ENCODE measurements at regions not wholly inside any gene's neighbourhood (a gene's known extent, or its start where the extent isn't known, plus 50 kb on each side); places are given as distances from the start of the nearest gene placed in this dataset.

DNA sequence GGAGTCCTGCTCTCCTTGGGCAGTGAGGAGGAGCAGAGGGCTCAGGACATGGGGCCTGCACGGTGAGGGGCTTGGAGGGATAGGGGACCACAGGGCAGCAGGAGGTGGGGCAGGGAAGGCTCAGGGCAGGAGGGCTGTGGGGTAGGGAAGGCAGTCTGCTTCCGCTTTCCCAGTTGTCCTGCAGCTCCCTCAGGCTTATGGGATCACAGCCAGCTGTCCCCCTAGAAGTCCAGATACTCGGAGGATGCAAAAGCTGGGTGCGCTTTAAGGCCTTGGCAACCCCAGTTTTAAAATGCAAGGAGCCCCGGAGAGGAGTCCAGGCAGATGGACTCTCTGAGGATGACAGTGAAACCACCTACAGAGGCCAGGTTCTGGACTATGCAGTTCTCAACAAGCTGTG is 299.1 kb upstream of the FOXF1 start:
- Histone ChIP-seq H2AFZ (ENCODE audit: low read length, unreplicated experiment) (no peak overlapping the region), H3K79me2 (ENCODE audit: control insufficient read depth, insufficient read depth, low read length, unreplicated experiment) (no peaks in the 10 kb centered on the region), H3K4me3 (ENCODE audit: low read depth, low read length) (no peak overlapping the region), H3K27me3 (ENCODE audit: insufficient read depth, low read length) (no peaks in the 10 kb centered on the region), H3K27ac (ENCODE audit: low read depth, low read length) (no peak overlapping the region), H3K4me1 (ENCODE audit: control insufficient read depth, insufficient read depth, low read length, unreplicated experiment) (no peaks in the 10 kb centered on the region), H3K36me3 (ENCODE audit: insufficient read depth, low read length) (no peaks in the 10 kb centered on the region)

DNA sequence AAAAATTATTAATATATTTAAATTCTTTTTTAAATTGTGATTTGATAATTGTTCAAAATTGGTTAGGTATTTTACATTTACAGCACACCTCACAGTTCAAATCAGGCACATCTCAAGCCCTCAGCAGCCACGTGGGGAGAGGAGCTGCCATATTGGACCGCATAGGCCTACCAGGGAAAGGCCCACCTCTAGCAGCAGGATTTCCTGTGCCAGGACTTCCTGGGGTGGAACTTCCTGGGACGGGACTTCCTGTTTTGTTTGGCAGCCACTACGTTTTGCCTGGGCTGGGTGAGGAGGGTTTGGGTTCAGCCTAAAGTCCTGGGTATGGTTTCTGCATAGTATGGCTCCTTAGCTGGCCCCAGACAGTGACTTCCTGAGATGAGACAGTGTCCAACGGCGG is 298.5 kb upstream of the FOXF1 start:
- Histone ChIP-seq H2AFZ (ENCODE audit: low read length, unreplicated experiment) (no peak overlapping the region), H3K36me3 (ENCODE audit: insufficient read depth, low read length) (no peaks in the 10 kb centered on the region), H3K27ac (ENCODE audit: low read depth, low read length) (no peak overlapping the region), H3K79me2 (ENCODE audit: control insufficient read depth, insufficient read depth, low read length, unreplicated experiment) (no peaks in the 10 kb centered on the region), H3K4me3 (ENCODE audit: low read depth, low read length) (no peak overlapping the region), H3K4me1 (ENCODE audit: control insufficient read depth, insufficient read depth, low read length, unreplicated experiment) (no peaks in the 10 kb centered on the region), H3K27me3 (ENCODE audit: insufficient read depth, low read length) (no peaks in the 10 kb centered on the region)

DNA sequence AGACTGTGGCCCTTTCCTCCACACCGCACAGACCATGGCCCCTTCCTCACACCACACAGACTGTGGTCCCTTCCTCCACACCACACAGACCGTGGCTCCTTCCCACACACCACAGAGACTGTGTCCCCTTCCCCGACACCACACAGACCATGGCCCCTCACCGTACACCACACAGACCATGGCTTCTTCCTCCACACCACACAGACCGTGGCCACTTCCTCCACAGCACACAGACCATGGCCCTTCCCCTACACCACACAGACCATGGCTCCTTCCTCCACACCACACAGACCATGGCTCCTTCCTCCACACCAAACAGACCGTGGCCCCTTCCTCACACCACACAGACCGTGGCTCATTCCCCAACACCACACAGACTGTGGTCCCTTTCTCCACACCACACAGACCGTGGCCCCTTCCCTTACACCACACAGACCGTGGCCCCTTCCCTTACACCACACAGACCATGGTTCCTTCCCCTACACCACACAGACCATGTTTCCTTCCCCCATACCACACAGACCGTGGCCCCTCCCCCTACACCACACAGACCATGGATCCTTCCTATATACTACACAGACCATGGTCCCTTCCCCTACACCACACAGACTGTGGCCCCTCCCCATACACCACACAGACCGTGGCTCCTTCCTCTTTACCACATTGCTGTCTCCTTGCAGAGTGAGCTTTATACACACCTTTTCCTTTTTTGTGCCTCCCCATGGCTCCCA is 297.5 kb upstream of the FOXF1 start:
- H3K27me3 ChIP-seq (ENCODE audit: insufficient read depth, low read length): no peaks in the 10 kb centered on the region
- H3K27ac ChIP-seq (ENCODE audit: low read depth, low read length): no peak overlapping the region
- H2AFZ ChIP-seq (ENCODE audit: low read length, unreplicated experiment): no peak overlapping the region
- no peak overlapping the region for H3K4me3 ChIP-seq (ENCODE audit: low read depth, low read length)
- no peaks in the 10 kb centered on the region for H3K4me1 ChIP-seq (ENCODE audit: control insufficient read depth, insufficient read depth, low read length, unreplicated experiment)
- H3K79me2 ChIP-seq (ENCODE audit: control insufficient read depth, insufficient read depth, low read length, unreplicated experiment): no peaks in the 10 kb centered on the region
- H3K36me3 ChIP-seq (ENCODE audit: insufficient read depth, low read length): no peaks in the 10 kb centered on the region

DNA sequence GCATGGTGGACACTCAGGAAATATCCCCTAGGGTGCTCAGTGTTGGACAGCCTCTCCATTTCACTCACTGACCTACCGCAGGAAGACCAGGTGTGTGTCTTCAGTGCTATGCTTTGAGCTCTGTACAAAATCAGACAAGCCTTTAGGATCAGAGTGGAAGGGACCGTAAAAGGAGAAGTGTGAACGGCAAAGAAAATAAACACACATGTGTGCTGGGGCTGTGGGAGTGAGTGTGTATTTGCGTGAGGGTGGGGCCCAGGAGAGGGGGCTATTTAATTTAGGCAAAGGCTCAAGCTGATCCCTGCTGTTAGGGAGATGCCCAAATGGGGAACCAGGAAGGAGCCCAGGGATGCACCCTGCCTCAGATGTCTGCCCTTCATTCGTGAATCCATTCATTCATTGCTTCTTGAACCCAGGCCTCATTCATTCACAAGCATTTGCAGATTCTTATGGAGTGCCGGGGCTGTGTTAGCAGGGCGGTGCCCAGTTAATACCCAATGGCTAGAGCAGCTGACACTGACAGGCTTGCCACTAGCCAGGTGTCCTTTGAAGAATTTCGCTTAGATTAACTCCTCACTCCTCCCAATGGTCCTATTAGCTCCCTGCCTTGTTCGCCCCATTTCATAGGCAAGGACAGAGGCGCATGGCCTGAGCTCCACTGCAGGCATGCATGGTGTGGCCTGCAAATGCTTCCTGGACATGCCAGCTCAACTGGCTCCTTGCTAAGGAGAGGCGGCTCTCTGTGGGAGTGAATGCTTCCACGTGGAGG is 296.7 kb upstream of the FOXF1 start:
- Histone ChIP-seq H3K27me3 (ENCODE audit: insufficient read depth, low read length) (no peaks in the 10 kb centered on the region), H3K4me3 (ENCODE audit: low read depth, low read length) (no peak overlapping the region), H3K4me1 (ENCODE audit: control insufficient read depth, insufficient read depth, low read length, unreplicated experiment) (no peaks in the 10 kb centered on the region), H3K79me2 (ENCODE audit: control insufficient read depth, insufficient read depth, low read length, unreplicated experiment) (no peaks in the 10 kb centered on the region), H3K27ac (ENCODE audit: low read depth, low read length) (no peak overlapping the region), H2AFZ (ENCODE audit: low read length, unreplicated experiment) (no peak overlapping the region), H3K36me3 (ENCODE audit: insufficient read depth, low read length) (no peaks in the 10 kb centered on the region)

DNA sequence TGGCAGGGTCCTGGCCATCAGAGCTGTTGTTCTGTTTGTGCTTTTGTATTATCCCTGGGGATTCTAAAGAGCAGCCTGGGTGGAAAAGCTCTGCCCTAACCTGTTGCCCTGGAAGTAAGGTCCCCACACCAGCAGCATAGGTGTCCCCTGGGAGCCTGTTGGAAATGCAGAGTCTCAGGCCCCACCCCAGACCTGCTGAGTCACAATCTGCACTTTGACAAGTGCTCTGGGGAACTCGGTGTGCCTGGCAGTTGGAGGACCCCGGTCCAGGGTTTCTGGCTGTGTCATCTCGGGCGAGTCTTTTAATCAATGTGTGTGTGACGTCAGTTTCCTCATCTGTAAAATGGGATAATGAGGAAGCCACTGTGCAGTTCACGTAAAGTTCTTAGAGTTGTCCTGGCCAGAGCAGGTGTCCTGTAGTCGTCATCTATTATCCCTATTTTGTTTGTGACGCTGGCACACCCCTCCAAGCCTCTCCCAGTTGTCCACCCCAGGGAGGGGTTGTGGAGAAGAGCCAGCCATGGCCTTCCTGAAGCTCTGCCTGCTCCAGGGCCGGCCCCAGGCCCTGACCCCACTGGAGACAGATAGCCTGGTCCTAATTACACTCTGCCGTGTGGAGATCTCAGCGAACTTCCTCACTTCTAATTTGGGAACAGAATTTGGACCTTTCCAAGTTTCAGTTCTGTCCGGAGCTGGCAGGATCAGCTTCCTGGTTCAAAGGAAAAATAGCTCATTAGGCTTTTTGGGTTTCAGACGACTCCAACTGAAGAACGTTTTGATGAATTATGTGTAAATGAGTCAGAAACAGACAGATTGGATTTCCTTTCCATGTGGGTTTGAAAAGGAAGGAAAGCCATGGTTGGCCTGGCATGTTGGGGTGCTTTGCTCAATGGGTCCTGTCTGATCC is 295.7 kb upstream of the FOXF1 start:
- Histone ChIP-seq H3K4me1 (ENCODE audit: control insufficient read depth, insufficient read depth, low read length, unreplicated experiment) (no peaks in the 10 kb centered on the region), H3K79me2 (ENCODE audit: control insufficient read depth, insufficient read depth, low read length, unreplicated experiment) (no peaks in the 10 kb centered on the region), H3K36me3 (ENCODE audit: insufficient read depth, low read length) (no peaks in the 10 kb centered on the region), H3K27ac (ENCODE audit: low read depth, low read length) (no peak overlapping the region), H3K4me3 (ENCODE audit: low read depth, low read length) (no peak overlapping the region), H3K27me3 (ENCODE audit: insufficient read depth, low read length) (no peaks in the 10 kb centered on the region), H2AFZ (ENCODE audit: low read length, unreplicated experiment) (no peak overlapping the region)

DNA sequence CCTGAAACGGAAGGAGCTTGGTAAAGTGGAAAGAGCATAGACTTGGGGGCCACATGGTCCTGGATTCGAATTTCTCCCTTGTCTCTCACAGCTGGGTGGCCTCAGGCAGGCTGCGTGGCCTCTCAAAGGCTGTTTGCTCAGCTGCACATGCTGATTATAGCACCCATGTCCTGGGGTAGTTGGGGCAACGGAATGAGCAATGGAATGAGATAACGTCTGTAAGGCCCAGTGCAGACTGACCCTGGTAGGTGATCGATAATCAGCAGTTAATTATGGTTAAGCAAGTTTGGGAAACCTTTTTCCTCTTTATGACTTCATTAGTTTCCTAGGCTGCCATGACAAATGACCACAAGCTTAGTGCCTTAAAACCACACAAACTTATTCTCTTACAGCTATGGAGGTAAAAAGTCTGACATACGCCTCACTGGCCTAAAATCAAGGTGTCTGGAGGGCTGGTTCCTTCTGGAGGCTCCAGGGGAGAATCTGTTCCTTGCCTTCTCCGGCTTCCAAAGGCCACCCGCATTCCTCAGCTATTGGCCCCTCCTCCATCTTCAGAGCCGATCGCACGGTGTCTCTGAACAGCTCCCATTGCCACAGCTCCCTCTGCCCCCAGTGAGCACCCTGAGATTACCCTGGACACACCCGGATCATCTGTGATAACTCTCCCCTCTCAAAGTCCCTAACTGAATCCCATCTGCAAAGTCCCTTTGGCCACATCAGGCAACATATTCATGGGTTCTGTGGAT is 294.9 kb upstream of the FOXF1 start:
- no peak overlapping the region for H2AFZ ChIP-seq (ENCODE audit: low read length, unreplicated experiment)
- H3K4me1 ChIP-seq (ENCODE audit: control insufficient read depth, insufficient read depth, low read length, unreplicated experiment): no peaks in the 10 kb centered on the region
- H3K27me3 ChIP-seq (ENCODE audit: insufficient read depth, low read length): no peaks in the 10 kb centered on the region
- H3K79me2 ChIP-seq (ENCODE audit: control insufficient read depth, insufficient read depth, low read length, unreplicated experiment): no peaks in the 10 kb centered on the region
- H3K36me3 ChIP-seq (ENCODE audit: insufficient read depth, low read length): no peaks in the 10 kb centered on the region
- no peak overlapping the region for H3K4me3 ChIP-seq (ENCODE audit: low read depth, low read length)
- no peak overlapping the region for H3K27ac ChIP-seq (ENCODE audit: low read depth, low read length)

DNA sequence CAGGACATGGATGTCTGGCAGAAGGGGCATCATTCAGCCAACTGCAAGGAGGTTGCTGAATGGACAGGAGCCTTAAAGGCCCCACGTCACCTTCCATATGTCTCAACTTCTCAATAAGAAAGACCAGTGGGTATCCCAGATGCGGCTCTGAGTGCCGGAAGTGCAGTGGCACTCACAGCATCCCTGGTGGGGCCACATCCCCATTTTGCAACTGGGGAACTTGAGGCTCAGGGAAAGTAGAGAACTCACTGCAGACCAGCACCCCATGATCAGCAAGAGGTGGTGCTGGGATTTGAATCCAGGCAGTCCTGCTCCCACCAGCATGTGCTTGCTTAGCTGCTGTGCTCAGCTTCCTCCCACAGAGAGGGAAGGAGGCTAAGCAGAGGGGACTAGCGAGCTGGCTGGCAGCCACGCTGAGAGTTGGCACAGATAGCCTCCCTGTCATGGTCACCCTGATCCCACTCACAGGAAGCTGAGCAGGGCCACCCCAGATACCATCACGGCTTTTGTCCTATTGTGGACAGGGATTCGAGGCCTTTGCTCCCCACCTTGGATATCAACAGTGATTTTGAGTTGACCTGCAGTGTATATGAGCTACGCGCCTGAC is 294.2 kb upstream of the FOXF1 start:
- no peaks in the 10 kb centered on the region for H3K27me3 ChIP-seq (ENCODE audit: insufficient read depth, low read length)

DNA sequence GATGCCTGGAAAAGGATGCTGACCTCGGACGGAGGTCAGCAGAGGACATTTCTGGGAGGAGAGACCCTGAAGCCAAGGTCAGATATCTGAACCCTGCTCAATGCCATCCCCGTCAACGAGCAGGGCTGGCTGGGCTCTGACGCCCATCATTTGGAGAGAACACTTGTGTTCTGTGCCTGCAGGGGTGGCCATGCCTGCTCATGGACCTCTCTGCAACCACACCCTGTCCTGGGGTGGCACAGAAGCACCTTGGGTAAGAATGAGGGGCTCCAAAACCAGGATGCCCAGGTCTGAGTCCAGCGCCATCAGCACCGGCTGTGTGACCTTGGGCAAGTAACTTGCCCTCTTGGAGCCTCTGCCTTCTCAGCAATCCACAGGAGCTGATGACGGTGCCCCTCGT is 293.7 kb upstream of the FOXF1 start:
- H3K79me2 ChIP-seq (ENCODE audit: control insufficient read depth, insufficient read depth, low read length, unreplicated experiment): no peaks in the 10 kb centered on the region

More for the DNA sequence above, 294.2 kb upstream of the FOXF1 start:
- no peaks in the 10 kb centered on the region for H3K79me2 ChIP-seq (ENCODE audit: control insufficient read depth, insufficient read depth, low read length, unreplicated experiment)
- H3K4me3 ChIP-seq (ENCODE audit: low read depth, low read length): no peak overlapping the region
- no peak overlapping the region for H2AFZ ChIP-seq (ENCODE audit: low read length, unreplicated experiment)
- no peaks in the 10 kb centered on the region for H3K36me3 ChIP-seq (ENCODE audit: insufficient read depth, low read length)
- no peaks in the 10 kb centered on the region for H3K4me1 ChIP-seq (ENCODE audit: control insufficient read depth, insufficient read depth, low read length, unreplicated experiment)
- H3K27ac ChIP-seq (ENCODE audit: low read depth, low read length): no peak overlapping the region

DNA sequence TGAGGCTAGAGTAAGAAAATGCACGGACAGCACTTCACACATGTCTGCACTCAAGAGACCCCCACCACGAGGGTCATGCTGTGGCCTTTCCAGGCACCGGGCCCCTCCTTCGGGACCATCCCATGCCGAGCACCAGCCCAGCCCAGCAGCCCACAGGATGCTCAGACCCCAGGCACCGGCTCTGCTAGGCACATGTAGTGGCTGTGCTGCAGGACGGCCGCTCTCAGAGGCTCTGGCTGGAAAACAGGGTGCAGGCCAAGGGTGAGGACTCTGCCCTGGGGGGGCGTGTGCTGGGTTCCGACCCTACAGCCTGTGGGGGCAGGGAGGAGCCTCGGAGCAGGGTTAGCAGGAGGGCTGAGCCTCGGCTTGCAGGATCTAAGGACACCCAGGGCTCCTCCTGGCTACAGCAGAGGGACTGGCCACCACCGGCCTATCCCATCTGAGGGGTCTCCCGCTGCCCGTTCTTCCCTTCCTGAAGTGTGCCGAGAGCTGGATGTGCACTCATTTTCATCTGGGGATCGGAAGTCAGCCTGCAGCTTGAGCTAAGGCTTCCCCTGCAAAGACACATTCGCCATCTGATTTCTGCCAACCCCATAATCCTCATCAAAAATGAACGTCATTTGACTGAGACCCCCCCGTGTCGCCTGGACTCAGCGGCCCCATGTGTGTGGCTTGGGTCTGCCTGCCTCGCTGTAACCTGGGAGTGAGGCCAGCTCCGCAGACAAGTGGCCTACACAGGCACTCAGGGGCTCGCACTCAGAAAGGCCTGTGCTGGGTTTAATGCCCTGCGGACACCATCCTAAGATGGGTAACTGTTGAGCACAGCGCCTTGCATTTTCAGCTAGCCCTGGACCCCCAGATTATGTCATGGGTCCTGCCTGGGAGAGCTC is 293.1 kb upstream of the FOXF1 start:
- Histone ChIP-seq H3K27me3 (ENCODE audit: insufficient read depth, low read length) (no peaks in the 10 kb centered on the region), H3K27ac (ENCODE audit: low read depth, low read length) (no peak overlapping the region)

More for the DNA sequence above, 293.7 kb upstream of the FOXF1 start:
- no peaks in the 10 kb centered on the region for H3K4me1 ChIP-seq (ENCODE audit: control insufficient read depth, insufficient read depth, low read length, unreplicated experiment)
- no peak overlapping the region for H2AFZ ChIP-seq (ENCODE audit: low read length, unreplicated experiment)
- H3K27ac ChIP-seq (ENCODE audit: low read depth, low read length): no peak overlapping the region
- H3K36me3 ChIP-seq (ENCODE audit: insufficient read depth, low read length): no peaks in the 10 kb centered on the region
- H3K4me3 ChIP-seq (ENCODE audit: low read depth, low read length): no peak overlapping the region
- no peaks in the 10 kb centered on the region for H3K27me3 ChIP-seq (ENCODE audit: insufficient read depth, low read length)

More for the DNA sequence above, 293.1 kb upstream of the FOXF1 start:
- H3K4me3 ChIP-seq (ENCODE audit: low read depth, low read length): no peak overlapping the region
- no peaks in the 10 kb centered on the region for H3K4me1 ChIP-seq (ENCODE audit: control insufficient read depth, insufficient read depth, low read length, unreplicated experiment)
- no peaks in the 10 kb centered on the region for H3K79me2 ChIP-seq (ENCODE audit: control insufficient read depth, insufficient read depth, low read length, unreplicated experiment)
- no peaks in the 10 kb centered on the region for H3K36me3 ChIP-seq (ENCODE audit: insufficient read depth, low read length)
- no peak overlapping the region for H2AFZ ChIP-seq (ENCODE audit: low read length, unreplicated experiment)
